Lower lobe of right lung (tissue), 2 donors: ENCODE measurements at regions not wholly inside any gene's neighbourhood (a gene's known extent, or its start where the extent isn't known, plus 50 kb on each side); places are given as distances from the start of the nearest gene placed in this dataset.
"Not testable (repeated sequence)": the region's sequence is repeated elsewhere in the genome, so short reads cannot be mapped to it uniquely, and the experiment has no call there.

Experiments used
- ATAC-seq, 2 donors: fragments of 200-7000 bp; cut with Tn5 transposase; one replicate each; pipeline ENCODE4 v1.9.1; 2020 to 2022; ENCODE audit warnings: mild to moderate bottlenecking in 2 of 2, moderate library complexity in 2 of 2
- DNase-seq: peaks from one replicate; pipeline ENCODE4 v3.0.0-alpha.2; 2020
- H3K27ac ChIP-seq: fragments of 200-600 bp; one replicate; pipeline ENCODE4 v1.8.0; 2022
- H3K27me3 ChIP-seq: fragments of 200-600 bp; one replicate; pipeline ENCODE4 v1.8.0; 2022; ENCODE audit warnings: low read depth
- H3K36me3 ChIP-seq: fragments of 200-600 bp; one replicate; pipeline ENCODE4 v1.8.0; 2022; ENCODE audit warnings: mild to moderate bottlenecking
- H3K4me1 ChIP-seq: fragments of 200-600 bp; one replicate; pipeline ENCODE4 v1.8.0; 2022
- H3K4me3 ChIP-seq: fragments of 200-600 bp; one replicate; pipeline ENCODE4 v1.8.0; 2022; ENCODE audit warnings: mild to moderate bottlenecking
- H3K9me3 ChIP-seq: fragments of 200-600 bp; one replicate; pipeline ENCODE4 v1.8.0; 2022
- CTCF ChIP-seq: fragments of 200-600 bp; IDR thresholded peaks from one replicate; pipeline ENCODE4 v1.8.0; 2022; ENCODE audit warnings: antibody characterized with exemption, mild to moderate bottlenecking
- intact Hi-C: fragments of 100-400 bp; cut with DNase I; formaldehyde crosslinking; loops from one replicate; pipeline ENCODE4 v1.11.0; 2022
- donor health status: DM: no; HTN: yes; CAD: no; lungs with severe emphysema.

GRCh38 chr3:194871143-194871863 lies 185.6 kb downstream of the FAM43A start:
- intact Hi-C loops: no loop called here
- H3K4me1 ChIP-seq: peaks cover 33% of the 10 kb centered on the region
- no peaks in the 10 kb centered on the region for H3K27me3 ChIP-seq
- H3K9me3 ChIP-seq: no peaks in the 10 kb centered on the region
- ATAC-seq (peak; percentile 47 to 71), DNase-seq (peak; percentile 61)
- no peak for TF ChIP-seq CTCF
- H3K36me3 ChIP-seq: no peaks in the 10 kb centered on the region
- H3K4me3 ChIP-seq: no peak overlapping the region
- peak overlapping the region; percentile 51 for H3K27ac ChIP-seq

GRCh38 chr3:194871864-194872668 lies 186.4 kb downstream of the FAM43A start:
- no peak for TF ChIP-seq CTCF
- H3K9me3 ChIP-seq: no peaks in the 10 kb centered on the region
- peaks cover 28% of the 10 kb centered on the region for H3K4me1 ChIP-seq
- no peaks in the 10 kb centered on the region for H3K36me3 ChIP-seq
- DNase-seq (no peak), ATAC-seq (peak; percentile 25 to 73)
- H3K4me3 ChIP-seq: no peak overlapping the region
- intact Hi-C loops: no loop called here
- H3K27me3 ChIP-seq: no peaks in the 10 kb centered on the region
- H3K27ac ChIP-seq: peak overlapping the region; percentile 51

- intact Hi-C loops: no loop called here
- no peak for ATAC-seq
- TF ChIP-seq CTCF: no peak
Measured at GRCh38 chr3:194872669-194872977, 186.9 kb downstream of the FAM43A start.

GRCh38 chr3:194873474-194873873 lies 187.8 kb downstream of the FAM43A start:
- H3K9me3 ChIP-seq, DNase-seq, H3K27ac ChIP-seq, H3K36me3 ChIP-seq, ATAC-seq, H3K4me3 ChIP-seq, H3K27me3 ChIP-seq, intact Hi-C loops: not testable (repeated sequence)
- H3K4me1 ChIP-seq: peaks cover 17% of the 10 kb centered on the region

More at GRCh38 chr3:194872669-194872977, 186.9 kb downstream of the FAM43A start:
- Histone ChIP-seq H3K9me3 (no peaks in the 10 kb centered on the region), H3K4me3 (no peak overlapping the region), H3K36me3 (no peaks in the 10 kb centered on the region), H3K27me3 (no peaks in the 10 kb centered on the region), H3K27ac (no peak overlapping the region), H3K4me1 (peaks cover 22% of the 10 kb centered on the region)
- no peak for DNase-seq

- Histone ChIP-seq H3K4me3 (no peak overlapping the region), H3K36me3 (no peaks in the 10 kb centered on the region), H3K9me3 (no peaks in the 10 kb centered on the region), H3K27me3 (no peaks in the 10 kb centered on the region), H3K27ac (no peak overlapping the region), H3K4me1 (peaks cover 22% of the 10 kb centered on the region)
- DNase-seq (no peak), ATAC-seq (no peak)
- intact Hi-C loops: no loop called here
- no peak for TF ChIP-seq CTCF
Measured at GRCh38 chr3:194874206-194874605, 188.5 kb downstream of the FAM43A start.

GRCh38 chr3:194874783-194875182 lies 189.1 kb downstream of the FAM43A start:
- Histone ChIP-seq H3K9me3 (no peaks in the 10 kb centered on the region), H3K4me1 (peaks cover 28% of the 10 kb centered on the region), H3K36me3 (no peaks in the 10 kb centered on the region), H3K4me3 (no peak overlapping the region), H3K27me3 (no peaks in the 10 kb centered on the region), H3K27ac (no peak overlapping the region)
- intact Hi-C loops: no loop called here
- no peak for ATAC-seq
- DNase-seq: no peak
- no peak for TF ChIP-seq CTCF
